ENCODE measurements at regions not wholly inside any gene's neighbourhood (a gene's known extent, or its start where the extent isn't known, plus 50 kb on each side); places are given as distances from the start of the nearest gene placed in this dataset.

DNA sequence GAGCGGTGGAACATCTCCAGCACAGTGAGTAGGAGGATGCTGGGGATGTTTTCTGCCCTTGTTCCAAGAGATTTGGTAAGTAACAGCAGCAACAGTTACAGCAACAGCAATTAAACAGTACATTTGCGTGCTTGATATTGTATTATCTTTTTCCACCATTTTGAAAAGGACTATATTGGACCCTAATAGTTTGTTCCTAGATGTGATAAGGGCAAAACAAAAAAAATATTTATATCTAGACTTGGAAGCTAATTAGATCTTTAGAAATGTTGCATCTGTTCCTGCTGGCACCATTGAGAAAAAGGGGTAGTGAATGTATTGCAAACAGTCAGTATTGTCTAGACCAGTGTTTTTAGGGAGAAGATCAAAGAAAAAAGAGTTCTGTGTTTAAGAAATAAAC, 759.9 kb downstream of the JRKL start:
- no peak for DNase-seq
- in situ Hi-C loops (cut with MboI; ENCODE audit: low pct_unique_long_range_greater_than_20kb, low sequenced_read_pairs): no loop called here

DNA sequence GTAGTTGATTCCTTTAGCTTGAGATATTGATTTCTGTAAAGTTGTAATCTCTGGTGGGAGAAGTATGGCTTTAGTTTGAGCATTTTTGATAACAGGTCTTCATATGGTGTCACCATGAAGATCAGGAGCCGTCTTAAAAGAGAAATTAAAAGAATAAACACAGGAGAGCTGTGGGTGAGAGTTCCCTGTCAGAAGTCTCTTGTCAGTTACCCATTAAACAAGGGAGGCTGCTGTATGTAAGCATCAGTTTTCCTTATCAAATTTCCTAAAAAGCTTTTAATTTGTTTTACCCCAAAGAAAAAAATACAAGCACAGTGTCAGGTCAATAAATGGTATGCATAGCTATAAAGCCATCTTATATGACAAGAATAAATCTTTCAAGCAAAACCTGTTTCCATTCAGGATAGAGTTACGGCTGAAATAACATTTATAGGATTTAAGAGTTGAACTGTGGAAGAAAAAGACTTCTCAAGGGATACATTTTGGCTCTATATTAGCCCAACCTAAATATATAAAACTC, 767.5 kb downstream of the JRKL start:
- DNase-seq: no peak
- in situ Hi-C loops (cut with MboI; ENCODE audit: low pct_unique_long_range_greater_than_20kb, low sequenced_read_pairs): no loop called here

DNA sequence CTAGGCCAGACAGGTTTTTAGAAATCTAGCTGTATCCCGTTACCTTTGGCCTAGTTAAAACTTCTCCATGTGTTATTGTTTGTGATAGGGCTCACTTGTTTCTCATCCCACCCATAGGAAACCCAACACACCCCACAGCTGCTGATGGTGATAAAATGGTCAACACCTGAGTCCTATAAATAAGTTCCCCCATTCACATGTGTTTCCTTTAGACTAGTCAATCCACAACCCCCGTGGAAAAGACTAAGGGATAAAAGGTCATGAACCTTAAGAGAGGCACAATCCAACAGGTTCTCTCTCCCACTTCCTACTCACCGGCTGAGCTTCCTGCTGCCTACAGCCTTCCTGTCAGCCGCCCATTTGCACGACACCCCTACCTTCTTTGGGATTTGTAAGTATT, 768.4 kb downstream of the JRKL start:
- no peak for DNase-seq
- in situ Hi-C loops (cut with MboI; ENCODE audit: low pct_unique_long_range_greater_than_20kb, low sequenced_read_pairs): no loop called here

DNA sequence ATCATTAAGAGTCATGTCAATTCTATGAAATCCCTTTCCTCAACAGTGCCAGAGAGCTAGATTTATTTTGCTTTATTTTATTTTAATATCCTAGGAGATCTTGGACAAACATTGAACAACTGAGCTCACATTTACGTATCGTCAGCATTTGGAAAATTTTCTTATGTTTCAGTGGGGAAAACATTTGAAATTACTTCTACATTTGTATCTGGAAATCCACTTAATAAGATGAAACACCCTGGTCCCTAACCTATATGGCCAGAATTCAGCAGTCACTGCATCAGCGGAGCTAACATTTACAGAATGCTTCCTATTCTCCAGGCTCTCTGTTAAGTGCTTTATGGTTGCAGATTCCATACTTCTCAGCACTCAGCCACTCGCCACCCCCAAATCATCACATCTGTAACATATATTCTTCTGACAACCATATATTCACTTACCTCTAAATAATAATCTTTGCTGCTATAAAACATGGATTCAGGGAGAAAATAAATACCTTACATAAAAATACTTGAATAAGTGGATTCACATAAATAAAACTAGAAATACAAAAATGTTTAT, 773.9 kb downstream of the JRKL start:
- DNase-seq: no peak
- in situ Hi-C loops (cut with MboI; ENCODE audit: low pct_unique_long_range_greater_than_20kb, low sequenced_read_pairs): no loop called here

DNA sequence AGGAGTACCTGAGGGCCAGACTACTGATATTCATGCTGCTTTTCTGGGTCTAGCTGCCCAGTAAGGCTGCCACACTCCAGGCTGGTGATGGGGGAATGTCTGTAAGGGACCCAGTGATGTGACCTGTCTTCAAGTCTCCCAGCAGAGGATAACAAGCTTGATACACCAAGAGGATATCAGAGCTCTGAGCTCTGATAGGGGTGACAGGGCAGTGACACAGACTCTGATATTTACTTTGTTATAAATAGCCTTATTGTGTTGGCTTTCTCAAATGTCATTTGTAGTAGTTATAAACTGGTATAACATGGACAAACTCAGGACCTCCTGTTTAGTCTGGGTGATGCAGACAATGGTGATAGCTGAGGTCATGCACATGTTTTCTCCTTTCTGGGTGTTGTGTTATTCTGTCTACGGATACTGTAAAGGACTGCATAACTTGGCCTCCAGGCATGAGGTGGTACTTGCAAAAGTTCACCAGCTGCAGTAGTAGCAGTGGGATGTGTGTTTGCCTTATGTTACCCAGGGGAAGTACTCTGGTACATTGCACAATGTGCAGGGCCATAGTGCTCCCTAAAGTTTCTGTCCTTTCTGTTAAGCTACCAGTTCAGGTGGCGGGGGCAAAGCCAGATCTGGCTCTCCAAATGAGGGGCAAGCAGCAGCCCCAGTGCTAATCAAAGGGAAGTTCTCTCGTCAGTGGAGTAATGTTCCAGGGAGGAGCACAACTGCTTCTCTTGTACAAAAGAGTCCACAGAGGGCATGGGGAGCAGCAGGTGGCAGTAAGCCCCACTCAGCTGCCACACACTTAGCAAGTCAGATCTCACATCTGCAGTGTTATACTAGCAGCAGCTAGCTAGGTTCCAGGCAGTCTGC, 812.2 kb downstream of the JRKL start:
- no peak for DNase-seq

DNA sequence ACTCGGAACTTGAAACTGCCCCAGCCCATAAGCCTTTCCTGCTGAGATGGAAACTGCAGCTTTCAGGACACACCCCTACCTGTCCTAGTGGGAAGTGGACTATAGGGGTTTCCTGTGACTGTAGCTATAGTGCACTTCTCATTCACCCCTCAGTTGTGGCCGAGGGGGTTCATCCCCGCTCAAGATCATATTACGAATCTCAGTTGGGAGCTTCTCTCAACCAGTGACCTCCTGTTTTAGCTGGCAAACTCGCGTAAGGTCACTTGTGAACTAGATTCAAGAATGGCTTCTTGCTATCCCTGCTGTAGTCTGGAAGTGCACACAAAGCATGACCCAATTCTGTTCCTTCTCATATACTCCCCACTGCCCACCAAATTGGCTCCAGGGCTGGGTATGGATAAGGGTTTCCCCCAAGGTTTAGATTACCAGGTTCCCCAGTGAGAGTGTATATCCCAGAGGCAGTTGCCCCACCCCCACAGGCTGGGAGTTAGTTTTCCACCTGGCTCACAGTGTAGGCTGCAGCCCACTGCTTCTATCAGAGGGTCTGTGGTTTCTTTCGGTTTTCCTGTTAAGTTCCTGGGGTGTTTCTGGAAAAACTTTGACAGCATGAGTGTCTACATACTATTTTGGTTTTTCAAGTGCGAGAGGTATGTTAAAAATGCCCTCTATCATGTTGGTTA, 812.9 kb downstream of the JRKL start:
- DNase-seq: no peak
- in situ Hi-C loops (cut with MboI; ENCODE audit: low pct_unique_long_range_greater_than_20kb, low sequenced_read_pairs): no loop called here

More for the DNA sequence above, 812.2 kb downstream of the JRKL start:
- in situ Hi-C loops (cut with MboI; ENCODE audit: low pct_unique_long_range_greater_than_20kb, low sequenced_read_pairs): no loop called here

DNA sequence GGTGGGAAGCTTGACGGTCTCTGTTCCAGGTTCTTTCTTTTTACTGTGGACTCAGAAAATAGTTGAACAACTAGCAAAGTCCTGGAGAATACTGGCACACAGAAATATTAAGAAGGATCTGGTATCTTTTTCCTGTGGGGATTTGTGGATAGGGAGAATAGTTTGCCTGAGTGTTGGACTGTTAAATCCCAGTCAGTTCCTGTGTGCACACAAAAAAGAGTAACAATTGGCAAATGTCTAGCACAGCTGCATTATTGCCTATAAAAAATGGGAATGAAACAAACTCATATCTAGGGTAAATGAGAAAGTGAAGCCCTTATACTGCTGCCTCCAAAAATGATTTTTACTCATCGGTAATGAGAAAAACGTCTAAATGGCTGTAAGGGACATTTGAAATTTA, 828.2 kb downstream of the JRKL start:
- no peak for DNase-seq
- in situ Hi-C loops (cut with MboI; ENCODE audit: low pct_unique_long_range_greater_than_20kb, low sequenced_read_pairs): no loop called here

DNA sequence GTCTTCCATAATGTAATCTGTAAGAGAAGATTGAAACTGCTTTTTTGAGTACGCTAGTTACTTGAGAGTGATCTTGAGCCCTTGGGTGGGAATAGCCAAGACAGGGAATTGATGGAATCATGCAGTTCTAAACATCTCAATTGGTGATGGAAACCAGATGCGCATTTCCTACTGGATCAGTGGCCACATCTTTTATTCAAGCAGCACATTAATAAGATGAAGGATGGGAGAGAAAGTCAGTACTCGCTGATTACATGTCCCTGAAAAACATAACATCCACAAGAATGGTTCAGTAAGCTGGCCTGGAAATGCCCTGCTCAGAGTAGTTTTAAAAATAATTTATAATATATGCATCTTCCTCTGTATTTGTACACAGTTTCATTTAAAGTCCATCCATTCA, 833.8 kb downstream of the JRKL start:
- no peak for DNase-seq
- in situ Hi-C loops (cut with MboI; ENCODE audit: low pct_unique_long_range_greater_than_20kb, low sequenced_read_pairs): no loop called here

DNA sequence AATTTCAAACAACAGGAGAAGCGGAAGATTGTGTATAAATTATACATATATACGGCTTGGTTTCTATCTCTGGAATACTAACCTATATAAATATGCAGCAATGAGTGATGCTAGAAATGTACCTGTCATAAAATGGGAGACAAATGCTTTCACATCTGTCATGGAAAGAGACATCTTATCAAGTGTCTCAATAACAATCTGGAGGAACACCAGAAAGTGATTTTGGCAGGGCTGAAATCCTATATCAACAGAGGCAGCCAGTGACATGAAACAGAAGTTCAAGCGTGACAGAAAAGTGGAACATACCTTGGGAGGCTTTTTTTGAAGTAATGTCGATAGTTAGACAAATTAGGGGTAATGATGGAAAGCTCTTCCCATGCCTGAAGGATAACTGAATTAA, 834.6 kb downstream of the JRKL start:
- no peak for DNase-seq
- in situ Hi-C loops (cut with MboI; ENCODE audit: low pct_unique_long_range_greater_than_20kb, low sequenced_read_pairs): no loop called here

DNA sequence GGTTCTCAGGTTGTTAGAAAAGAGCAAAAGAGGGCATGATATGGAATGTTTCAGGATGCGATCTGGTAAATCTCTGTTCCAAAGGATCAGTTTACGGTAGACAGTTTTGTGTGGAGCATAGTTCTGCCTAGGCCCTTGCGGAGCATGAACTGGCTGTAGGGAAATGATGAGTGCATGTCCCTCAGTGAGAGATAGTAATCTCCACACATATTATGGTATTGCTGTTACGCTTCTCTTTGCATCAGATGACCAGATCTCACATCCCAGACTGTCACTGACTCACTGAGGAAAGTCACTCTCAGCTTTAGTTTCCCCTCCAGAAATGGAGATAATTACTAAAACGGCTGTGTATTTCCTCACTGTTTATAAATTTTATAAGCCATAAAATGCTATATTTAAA, 836.0 kb downstream of the JRKL start:
- no peak for DNase-seq
- in situ Hi-C loops (cut with MboI; ENCODE audit: low pct_unique_long_range_greater_than_20kb, low sequenced_read_pairs): no loop called here

DNA sequence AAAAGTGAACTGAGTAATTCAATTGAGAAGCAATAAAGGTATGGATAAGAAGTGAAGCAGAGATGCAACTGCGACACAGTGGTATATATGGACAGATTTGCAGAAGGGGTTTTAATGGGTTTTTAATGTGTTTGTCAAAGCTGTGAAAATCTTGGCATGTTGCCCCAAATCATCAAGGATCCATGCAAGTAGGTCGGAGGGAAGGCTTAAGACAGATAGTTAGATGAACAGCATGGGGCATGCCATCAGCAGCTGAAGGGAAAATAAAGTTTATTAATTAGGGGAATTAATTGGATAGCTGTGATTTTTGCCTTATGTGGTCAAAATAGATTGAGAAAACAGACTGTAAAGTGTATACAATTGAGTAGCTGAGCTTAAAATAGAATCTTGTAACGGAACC, 840.1 kb downstream of the JRKL start:
- no peak for DNase-seq
- in situ Hi-C loops (cut with MboI; ENCODE audit: low pct_unique_long_range_greater_than_20kb, low sequenced_read_pairs): no loop called here

DNA sequence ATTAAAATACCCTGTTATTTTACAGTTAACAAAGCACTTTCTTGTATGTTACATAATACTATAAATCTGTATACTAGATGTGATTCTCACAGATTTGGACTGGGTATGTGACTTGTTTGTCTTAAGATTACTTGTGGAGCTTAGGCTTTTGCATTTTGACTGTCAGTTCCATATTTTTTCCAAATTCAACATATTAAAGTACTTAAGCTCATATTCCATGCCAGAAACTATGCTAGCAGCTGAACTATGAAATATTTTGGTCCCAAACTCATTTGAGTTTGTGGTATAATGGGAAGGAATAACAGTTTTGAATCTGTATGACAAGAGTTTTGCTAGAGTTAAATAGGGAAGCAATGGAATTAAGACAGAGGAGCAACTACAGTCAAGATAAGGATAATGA, 841.4 kb downstream of the JRKL start:
- in situ Hi-C loops (cut with MboI; ENCODE audit: low pct_unique_long_range_greater_than_20kb, low sequenced_read_pairs): no loop called here
- DNase-seq: no peak

DNA sequence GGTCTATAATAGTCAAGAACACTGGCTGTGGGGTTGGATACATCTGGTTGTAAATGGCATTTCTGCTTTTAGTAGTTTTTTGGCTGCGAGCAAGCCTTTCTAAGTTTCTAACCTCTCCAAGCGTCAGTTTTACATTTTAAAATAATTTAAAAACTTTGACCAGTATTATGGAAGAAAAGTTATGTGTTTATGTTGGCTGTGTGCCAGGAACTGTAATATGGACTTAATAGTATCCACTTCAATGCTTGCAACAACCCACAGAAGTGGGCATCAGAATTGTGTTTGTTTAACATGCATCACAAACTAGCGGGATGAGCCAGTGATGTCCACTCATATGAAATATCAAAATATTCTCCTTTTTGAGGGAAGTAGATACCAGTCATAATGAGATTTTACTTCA, 844.2 kb downstream of the JRKL start:
- in situ Hi-C loops (cut with MboI; ENCODE audit: low pct_unique_long_range_greater_than_20kb, low sequenced_read_pairs): no loop called here
- DNase-seq: no peak

DNA sequence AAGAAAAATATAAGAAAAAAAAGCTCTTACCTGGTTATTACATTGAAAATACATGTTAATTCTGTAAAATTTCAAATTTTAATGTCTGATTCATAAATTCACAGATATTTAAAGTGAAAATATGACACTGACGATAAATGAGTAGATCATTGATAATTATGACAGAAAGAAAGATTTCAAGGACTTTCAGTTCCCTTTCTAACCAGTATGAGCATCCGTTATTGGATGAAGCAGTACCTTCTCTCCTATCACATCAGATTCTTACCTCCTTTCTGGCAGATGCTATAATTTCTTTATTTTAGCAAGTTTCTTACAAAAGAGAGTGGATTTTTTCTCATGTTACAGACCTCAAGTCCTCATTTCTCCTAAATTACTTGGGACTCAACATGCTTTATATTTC, 847.3 kb downstream of the JRKL start:
- DNase-seq: no peak
- in situ Hi-C loops (cut with MboI; ENCODE audit: low pct_unique_long_range_greater_than_20kb, low sequenced_read_pairs): no loop called here

DNA sequence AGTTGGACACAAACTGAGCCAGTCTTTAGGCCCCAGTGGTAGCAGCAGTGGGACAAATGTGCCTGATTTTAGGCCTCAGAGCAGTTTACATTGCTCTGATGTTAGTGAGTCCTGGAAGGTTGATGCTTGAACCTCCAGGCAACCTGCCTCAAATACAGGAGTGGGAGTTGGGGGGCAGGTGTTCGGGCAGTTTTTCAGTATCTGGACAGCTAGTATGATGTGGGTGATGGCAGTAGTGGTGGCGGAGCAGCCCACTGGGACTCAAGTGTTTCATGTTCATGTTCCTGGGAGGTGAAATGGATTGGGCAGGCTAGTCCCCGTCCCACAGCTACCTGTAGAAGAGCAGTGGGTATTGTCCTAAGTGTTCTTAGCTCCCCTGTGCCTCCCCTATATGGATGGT, 857.8 kb downstream of the JRKL start:
- in situ Hi-C loops (cut with MboI; ENCODE audit: low pct_unique_long_range_greater_than_20kb, low sequenced_read_pairs): no loop called here
- no peak for DNase-seq

DNA sequence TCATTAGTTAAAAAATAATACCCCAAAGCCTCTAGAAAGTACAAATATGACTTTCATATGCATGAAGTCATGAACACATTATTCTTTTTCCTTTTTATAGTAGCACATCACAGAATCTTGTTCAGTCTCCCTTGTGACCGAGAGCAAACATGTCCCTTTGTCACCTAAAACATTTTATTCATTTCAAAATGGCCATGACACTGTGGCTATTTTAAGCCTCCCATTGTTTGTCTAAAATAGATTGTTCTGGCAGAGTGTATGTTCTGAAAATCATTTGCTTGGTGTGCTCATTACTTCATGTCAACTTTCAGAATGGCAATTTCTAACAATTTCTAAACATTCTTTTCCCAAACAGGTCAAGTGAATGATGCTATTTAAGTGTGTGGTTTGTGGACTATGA, 865.0 kb downstream of the JRKL start:
- in situ Hi-C loops (cut with MboI; ENCODE audit: low pct_unique_long_range_greater_than_20kb, low sequenced_read_pairs): no loop called here
- DNase-seq: no peak

DNA sequence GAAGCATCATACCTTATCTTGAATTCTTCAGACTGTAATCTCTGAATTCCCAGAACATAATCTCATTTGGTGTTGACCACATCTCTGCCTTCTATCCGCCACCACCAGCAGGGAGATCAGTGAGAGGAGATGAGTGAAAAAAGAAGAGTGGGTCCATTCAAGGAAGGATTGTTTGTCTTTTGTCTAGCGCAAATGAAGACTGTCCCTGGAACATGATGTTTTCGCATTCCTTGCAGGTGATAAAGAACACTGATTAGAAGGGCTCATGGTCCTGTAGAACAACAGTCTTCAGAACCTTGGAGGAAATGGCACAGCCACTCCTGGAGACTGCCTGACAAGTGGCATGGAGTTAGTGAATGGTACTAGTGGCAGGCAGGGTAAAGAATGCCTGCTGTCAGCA, 869.6 kb downstream of the JRKL start:
- in situ Hi-C loops (cut with MboI; ENCODE audit: low pct_unique_long_range_greater_than_20kb, low sequenced_read_pairs): no loop called here
- no peak for DNase-seq

DNA sequence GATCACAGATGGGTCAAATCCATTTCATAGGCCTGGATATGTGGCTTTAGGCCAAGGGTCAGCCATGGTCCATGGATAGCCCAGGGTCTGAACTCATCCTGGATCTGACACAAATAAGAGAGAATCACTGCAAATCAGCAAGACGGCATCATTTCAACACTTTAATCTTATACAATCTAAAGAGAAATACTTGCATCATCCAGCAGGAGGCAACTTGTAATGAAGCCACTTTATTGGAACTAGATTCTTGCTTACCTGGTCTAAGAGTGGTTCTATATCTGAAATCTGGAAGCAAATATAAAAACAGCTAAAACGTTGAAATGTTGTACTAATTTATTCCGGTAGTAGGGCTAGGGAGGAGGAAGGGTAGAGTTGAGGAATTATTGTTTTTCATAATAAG, 870.1 kb downstream of the JRKL start:
- in situ Hi-C loops (cut with MboI; ENCODE audit: low pct_unique_long_range_greater_than_20kb, low sequenced_read_pairs): no loop called here
- no peak for DNase-seq

DNA sequence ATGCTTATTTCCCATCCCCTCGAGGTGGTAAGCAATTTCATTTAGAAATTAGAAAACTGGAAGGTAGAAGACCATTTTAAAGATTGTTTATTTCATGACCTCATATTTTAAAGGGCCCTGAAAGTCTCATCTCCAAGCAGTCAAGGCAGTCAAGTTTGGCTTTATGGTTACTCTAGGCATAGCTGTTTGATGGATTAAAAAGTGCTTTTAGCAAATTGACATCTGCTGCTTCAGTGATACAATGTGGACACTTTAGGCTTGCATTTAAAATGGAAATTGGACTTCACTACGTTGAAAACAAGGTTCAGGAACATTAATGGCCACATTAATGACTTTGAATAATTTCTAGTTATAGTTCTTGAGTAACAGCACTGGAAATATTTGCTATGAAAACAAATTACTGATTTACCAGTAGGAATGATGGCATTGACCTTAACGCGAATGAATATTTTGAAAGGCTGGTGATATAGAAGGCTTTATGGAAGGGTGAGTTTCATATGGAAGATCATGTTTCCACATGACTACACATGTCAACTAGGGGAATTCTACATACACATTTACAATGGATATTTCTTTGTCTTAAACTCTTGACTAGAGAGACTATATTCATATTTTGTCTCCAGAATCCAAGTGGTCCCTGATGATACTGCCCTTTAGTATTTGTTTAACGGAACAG, 873.5 kb downstream of the JRKL start:
- DNase-seq: no peak
- in situ Hi-C loops (cut with MboI; ENCODE audit: low pct_unique_long_range_greater_than_20kb, low sequenced_read_pairs): no loop called here

DNA sequence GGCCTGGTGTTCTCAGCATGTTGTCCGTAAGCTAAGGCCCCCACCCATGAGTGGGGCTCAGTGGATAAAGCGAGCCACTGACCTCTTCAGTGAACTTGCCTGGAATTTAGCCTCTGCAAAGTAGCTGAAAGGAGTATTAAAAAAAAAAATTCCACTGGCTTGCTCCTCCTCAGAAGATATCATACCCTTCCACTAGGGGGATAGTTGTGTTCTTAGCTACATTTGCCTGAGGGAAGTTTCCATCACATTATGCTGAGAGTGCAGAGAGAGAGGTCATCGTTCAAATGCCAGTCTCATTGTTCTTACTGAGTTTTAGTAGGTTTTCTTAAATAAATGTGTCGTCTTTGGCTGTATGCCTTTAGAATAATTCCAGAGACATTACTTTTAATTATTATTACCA, 879.7 kb downstream of the JRKL start:
- DNase-seq: peak; percentile 1
- in situ Hi-C loops (cut with MboI; ENCODE audit: low pct_unique_long_range_greater_than_20kb, low sequenced_read_pairs): no loop called here

Data from KBM-7 (cell line).